ENCODE measurements at regions not wholly inside any gene's neighbourhood (a gene's known extent, or its start where the extent isn't known, plus 50 kb on each side); places are given as distances from the start of the nearest gene placed in this dataset.

GRCh38 chr3:83934192-83935021, 1024.4 kb upstream of the CADM2 start:
- TF ChIP-seq, protein P1, sequence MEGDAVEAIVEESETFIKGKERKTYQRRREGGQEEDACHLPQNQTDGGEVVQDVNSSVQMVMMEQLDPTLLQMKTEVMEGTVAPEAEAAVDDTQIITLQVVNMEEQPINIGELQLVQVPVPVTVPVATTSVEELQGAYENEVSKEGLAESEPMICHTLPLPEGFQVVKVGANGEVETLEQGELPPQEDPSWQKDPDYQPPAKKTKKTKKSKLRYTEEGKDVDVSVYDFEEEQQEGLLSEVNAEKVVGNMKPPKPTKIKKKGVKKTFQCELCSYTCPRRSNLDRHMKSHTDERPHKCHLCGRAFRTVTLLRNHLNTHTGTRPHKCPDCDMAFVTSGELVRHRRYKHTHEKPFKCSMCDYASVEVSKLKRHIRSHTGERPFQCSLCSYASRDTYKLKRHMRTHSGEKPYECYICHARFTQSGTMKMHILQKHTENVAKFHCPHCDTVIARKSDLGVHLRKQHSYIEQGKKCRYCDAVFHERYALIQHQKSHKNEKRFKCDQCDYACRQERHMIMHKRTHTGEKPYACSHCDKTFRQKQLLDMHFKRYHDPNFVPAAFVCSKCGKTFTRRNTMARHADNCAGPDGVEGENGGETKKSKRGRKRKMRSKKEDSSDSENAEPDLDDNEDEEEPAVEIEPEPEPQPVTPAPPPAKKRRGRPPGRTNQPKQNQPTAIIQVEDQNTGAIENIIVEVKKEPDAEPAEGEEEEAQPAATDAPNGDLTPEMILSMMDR (IDR thresholded peaks at IDR 0.05): no peak
- TF ChIP-seq POLR2A (IDR thresholded peaks at IDR 0.05): no peak
- H3K27me3 ChIP-seq: no peaks in the 10 kb centered on the region
- H3K27ac ChIP-seq: no peak overlapping the region
- no peak overlapping the region for H3K4me3 ChIP-seq
- DNase-seq: no peak
- H3K9me3 ChIP-seq: peaks cover 0 to 8% (median 0%) of the 10 kb centered on the region in 3 donors
- no peaks in the 10 kb centered on the region for H3K36me3 ChIP-seq (replicated peaks in 1 of 2; ENCODE audit: insufficient read depth in 1 of 2, low read depth in 2 of 2)
- H3K4me1 ChIP-seq: no peaks in the 10 kb centered on the region
- WGBS, 2 donors: 49 to 67% methylated on average over 4 of the region's 4 CpGs
- ATAC-seq: no peak
- intact Hi-C loops (cut with DNase I): no loop called here

DNA sequence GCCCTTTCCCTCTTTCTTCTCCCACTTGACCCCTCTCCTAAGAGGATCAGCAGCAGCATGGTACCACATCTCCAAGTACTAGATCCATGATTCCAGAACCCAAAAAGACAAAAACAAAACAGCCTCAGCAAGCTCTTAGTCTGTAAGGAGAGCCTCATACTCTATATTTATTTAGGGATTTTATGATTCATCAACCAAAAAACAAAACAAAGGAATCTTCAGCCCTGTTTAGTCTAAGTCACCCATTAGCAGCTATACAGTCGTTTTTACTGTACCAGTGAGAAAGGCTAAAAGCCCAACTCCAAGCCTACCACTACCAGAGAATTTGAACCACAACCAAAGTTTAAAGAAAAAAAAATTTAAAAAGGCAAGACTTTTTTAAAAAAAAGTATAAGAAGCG, 1020.3 kb upstream of the CADM2 start:
- ATAC-seq: no peak
- no peak overlapping the region for H3K4me3 ChIP-seq

GRCh38 chr3:83941990-83942745, 1016.6 kb upstream of the CADM2 start:
- no peaks in the 10 kb centered on the region for H3K9me3 ChIP-seq
- 68 to 71% methylated on average over 11 of the region's 11 CpGs for WGBS, 2 donors
- no peak overlapping the region for H3K4me3 ChIP-seq
- no peaks in the 10 kb centered on the region for H3K36me3 ChIP-seq (replicated peaks in 1 of 2; ENCODE audit: insufficient read depth in 1 of 2, low read depth in 2 of 2)
- H3K4me1 ChIP-seq: no peaks in the 10 kb centered on the region
- DNase-seq (no peak), ATAC-seq (no peak)
- intact Hi-C loops (cut with DNase I): no loop called here
- no peaks in the 10 kb centered on the region for H3K27me3 ChIP-seq
- no peak overlapping the region for H3K27ac ChIP-seq
- TF ChIP-seq, protein P1 (IDR thresholded peaks at IDR 0.05): no peak
- TF ChIP-seq POLR2A (IDR thresholded peaks at IDR 0.05): no peak

More for the DNA sequence above, 1020.3 kb upstream of the CADM2 start:
- Histone ChIP-seq H3K27ac (no peak overlapping the region), H3K4me1 (no peaks in the 10 kb centered on the region), H3K27me3 (no peaks in the 10 kb centered on the region), H3K9me3 (no peaks in the 10 kb centered on the region), H3K36me3 (replicated peaks in 1 of 2; ENCODE audit: insufficient read depth in 1 of 2, low read depth in 2 of 2) (no peaks in the 10 kb centered on the region)
- TF ChIP-seq, protein P1 (IDR thresholded peaks at IDR 0.05): no peak
- no peak for TF ChIP-seq POLR2A (IDR thresholded peaks at IDR 0.05)
- intact Hi-C loops (cut with DNase I): no loop called here
- WGBS, 2 donors: 53 to 64% methylated on average over 2 of the region's 2 CpGs
- DNase-seq: no peak

GRCh38 chr3:83946049-83946448, 1012.7 kb upstream of the CADM2 start:
- Histone ChIP-seq H3K4me3 (no peak overlapping the region), H3K27me3 (no peaks in the 10 kb centered on the region), H3K9me3 (no peaks in the 10 kb centered on the region), H3K36me3 (replicated peaks in 1 of 2; ENCODE audit: insufficient read depth in 1 of 2, low read depth in 2 of 2) (no peaks in the 10 kb centered on the region), H3K4me1 (no peaks in the 10 kb centered on the region), H3K27ac (no peak overlapping the region)
- ATAC-seq: no peak
- intact Hi-C loops (cut with DNase I): no loop called here
- DNase-seq: no peak
- TF ChIP-seq, protein P1 (IDR thresholded peaks at IDR 0.05): no peak
- no peak for TF ChIP-seq POLR2A (IDR thresholded peaks at IDR 0.05)

Measured in body of pancreas (tissue), 4 donors.